Gastroesophageal sphincter (tissue), 4 donors: ENCODE measurements at regions not wholly inside any gene's neighbourhood (a gene's known extent, or its start where the extent isn't known, plus 50 kb on each side); places are given as distances from the start of the nearest gene placed in this dataset.

Experiments used
- ATAC-seq: fragments of 150-250 bp; one replicate; pipeline ENCODE4 v1.9.1; 2016; ENCODE audit warnings: mild to moderate bottlenecking, moderate library complexity
- H3K27ac ChIP-seq, 4 donors: fragments of 200-600 bp; sonication (generic) in 3 of 4; 1 replicate in 3 of 4; 2 replicates in 1 of 4; pipeline ENCODE4 v1.5.1; 2016 to 2019
- H3K27me3 ChIP-seq: fragments of 200-600 bp; sonication (generic); one replicate; pipeline ENCODE4 v1.5.1; 2019
- H3K36me3 ChIP-seq, 2 donors: fragments of 200-600 bp; sonication (generic); one replicate each; pipeline ENCODE4 v1.5.1; 2019; ENCODE audit warnings: control low read depth in 1 of 2
- H3K4me1 ChIP-seq, 3 donors: fragments of 200-600 bp; sonication (generic); 1 replicate in 2 of 3; 2 replicates in 1 of 3; pipeline ENCODE4 v1.5.1; 2016 to 2019; ENCODE audit warnings: control low read depth in 2 of 3
- H3K4me3 ChIP-seq, 2 donors: fragments of 200-600 bp; sonication (generic); one replicate each; pipeline ENCODE4 v1.5.1; 2019; ENCODE audit warnings: mild to moderate bottlenecking in 1 of 2, moderate library complexity in 1 of 2
- H3K9me3 ChIP-seq, 3 donors: fragments of 200-600 bp; sonication (generic); one replicate each; pipeline ENCODE4 v1.5.1; 2017 to 2019; ENCODE audit warnings: control low read depth in 2 of 3
- EP300 ChIP-seq: sonication (generic); formaldehyde crosslinking; IDR thresholded peaks from one replicate; pipeline ENCODE4 v1.6.1; 2017; ENCODE audit warnings: antibody characterized with exemption, mild to moderate bottlenecking
- POLR2A ChIP-seq, 2 donors: fragments of 450-650 bp; IDR thresholded peaks; one replicate each; pipeline ENCODE4 v1.6.1; 2017; ENCODE audit warnings: antibody characterized with exemption in 2 of 2, mild to moderate bottlenecking in 2 of 2, moderate library complexity in 1 of 2
- POLR2AphosphoS5 ChIP-seq: sonication (generic); formaldehyde crosslinking; IDR thresholded peaks from one replicate; pipeline ENCODE4 v1.6.1; 2017; ENCODE audit warnings: antibody characterized with exemption
- WGBS, 2 donors: methylation state at CpG; one replicate each; pipeline ENCODE4 v1.1.5; 2018; ENCODE audit warnings: low coverage in 1 of 2; 5-methylcytosine and 5-hydroxymethylcytosine counted together
- TF ChIP-seq, protein P1 (sequence below), 4 experiments: fragments of 200-600 bp in 2 of 4; fragments of 450-650 bp in 2 of 4; sonication (generic) in 1 of 4; IDR thresholded peaks; one replicate each; pipeline ENCODE4 v1.5.1; 2017 to 2019; ENCODE audit warnings: antibody characterized with exemption in 4 of 4, mild to moderate bottlenecking in 2 of 4, moderate library complexity in 2 of 4

DNA sequence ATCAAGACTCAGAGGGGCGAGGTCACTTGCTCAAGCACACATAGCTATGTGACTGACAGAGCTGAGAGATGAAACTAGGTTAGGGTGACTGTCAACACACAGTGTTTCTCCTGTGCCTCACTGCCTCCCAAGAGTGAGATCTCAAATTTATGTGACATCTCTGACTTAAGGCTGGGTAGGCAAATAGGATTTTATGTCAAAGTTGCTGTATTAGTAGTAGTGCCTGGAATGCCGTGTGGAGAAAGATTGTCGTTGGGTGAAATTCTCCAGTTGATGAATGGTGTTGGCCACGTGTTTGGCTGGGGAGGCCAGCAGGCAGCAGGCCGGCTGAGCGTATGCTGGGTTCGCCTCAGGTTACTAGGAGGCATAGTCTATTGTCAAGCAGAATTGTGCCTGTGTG, 148.3 kb upstream of the BMPER start:
- Histone ChIP-seq H3K27me3 (no peaks in the 10 kb centered on the region), H3K36me3 (no peaks in the 10 kb centered on the region), H3K9me3 (no peaks in the 10 kb centered on the region), H3K4me1 (peaks cover 0 to 18% (median 0%) of the 10 kb centered on the region in 3 donors), H3K27ac (no peak overlapping the region), H3K4me3 (no peak overlapping the region)
- peak; percentile 72 for ATAC-seq
- WGBS, 2 donors = 41 to 42% methylated on average over 6 to 7 of the region's 7 CpGs
- TF ChIP-seq EP300 = no peak
- no peak for TF ChIP-seq POLR2A (IDR thresholded peaks at IDR 0.05)
- TF ChIP-seq POLR2AphosphoS5 = peak; percentile 60
- TF ChIP-seq, protein P1, sequence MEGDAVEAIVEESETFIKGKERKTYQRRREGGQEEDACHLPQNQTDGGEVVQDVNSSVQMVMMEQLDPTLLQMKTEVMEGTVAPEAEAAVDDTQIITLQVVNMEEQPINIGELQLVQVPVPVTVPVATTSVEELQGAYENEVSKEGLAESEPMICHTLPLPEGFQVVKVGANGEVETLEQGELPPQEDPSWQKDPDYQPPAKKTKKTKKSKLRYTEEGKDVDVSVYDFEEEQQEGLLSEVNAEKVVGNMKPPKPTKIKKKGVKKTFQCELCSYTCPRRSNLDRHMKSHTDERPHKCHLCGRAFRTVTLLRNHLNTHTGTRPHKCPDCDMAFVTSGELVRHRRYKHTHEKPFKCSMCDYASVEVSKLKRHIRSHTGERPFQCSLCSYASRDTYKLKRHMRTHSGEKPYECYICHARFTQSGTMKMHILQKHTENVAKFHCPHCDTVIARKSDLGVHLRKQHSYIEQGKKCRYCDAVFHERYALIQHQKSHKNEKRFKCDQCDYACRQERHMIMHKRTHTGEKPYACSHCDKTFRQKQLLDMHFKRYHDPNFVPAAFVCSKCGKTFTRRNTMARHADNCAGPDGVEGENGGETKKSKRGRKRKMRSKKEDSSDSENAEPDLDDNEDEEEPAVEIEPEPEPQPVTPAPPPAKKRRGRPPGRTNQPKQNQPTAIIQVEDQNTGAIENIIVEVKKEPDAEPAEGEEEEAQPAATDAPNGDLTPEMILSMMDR (IDR thresholded peaks at IDR 0.05) = no peak

DNA sequence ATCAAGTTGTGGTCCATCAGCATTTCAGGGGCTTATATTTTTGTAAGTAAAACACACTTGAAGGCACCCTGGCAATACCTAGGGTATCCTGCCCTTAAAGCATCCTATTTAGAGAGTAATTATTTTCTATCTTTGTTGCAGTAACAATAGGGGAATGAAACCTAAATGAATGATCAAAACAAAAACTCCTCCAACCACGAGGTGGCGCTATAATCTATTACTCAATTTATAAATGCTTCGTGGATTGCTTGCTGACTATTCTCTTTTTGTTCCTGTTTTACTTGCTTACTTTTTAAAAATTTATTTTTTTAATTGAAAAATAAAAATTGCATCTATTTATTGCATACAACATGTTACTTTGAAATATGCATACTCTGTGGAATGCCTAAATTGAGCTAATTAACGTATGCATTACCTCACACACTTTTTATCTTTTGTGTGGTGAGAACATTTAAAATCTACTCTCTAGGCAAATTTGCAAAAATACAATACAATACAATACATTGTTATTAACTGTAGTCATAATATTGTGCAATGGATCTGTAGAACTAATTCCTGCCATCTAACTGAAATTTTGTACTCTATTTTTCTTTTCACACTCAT, 147.7 kb upstream of the BMPER start:
- H3K4me3 ChIP-seq = no peak overlapping the region
- peaks cover 0 to 18% (median 0%) of the 10 kb centered on the region in 3 donors for H3K4me1 ChIP-seq
- no peaks in the 10 kb centered on the region for H3K36me3 ChIP-seq
- no peaks in the 10 kb centered on the region for H3K27me3 ChIP-seq
- H3K27ac ChIP-seq = no peak overlapping the region
- ATAC-seq = no peak
- no peaks in the 10 kb centered on the region for H3K9me3 ChIP-seq
- WGBS, 2 donors = 22 to 27% methylated on average over 4 of the region's 4 CpGs
- no peak for TF ChIP-seq EP300
- TF ChIP-seq, protein P1 (IDR thresholded peaks at IDR 0.05) = peak; percentile 62 to 67 (median 62)

DNA sequence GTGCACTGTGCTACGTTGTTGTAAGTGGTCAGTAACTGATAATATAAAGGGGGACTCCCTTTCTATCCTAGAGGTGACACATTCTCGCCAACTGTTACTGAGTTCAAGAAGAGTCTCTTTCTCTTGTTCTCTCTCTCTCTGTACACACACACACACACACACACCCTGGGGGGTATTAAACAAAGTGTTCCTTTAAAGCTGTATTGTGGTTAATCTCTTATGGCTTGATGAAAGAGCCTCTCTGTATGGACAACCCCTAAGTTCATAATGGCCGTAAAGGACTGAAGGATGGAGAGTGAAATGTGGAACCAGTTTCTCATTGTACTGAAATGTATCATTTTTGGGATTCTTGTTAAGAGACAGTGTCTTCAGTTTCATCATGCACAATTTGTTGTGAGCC, 145.2 kb upstream of the BMPER start:
- TF ChIP-seq POLR2A (IDR thresholded peaks at IDR 0.05) (no peak), EP300 (no peak), POLR2AphosphoS5 (no peak)
- TF ChIP-seq, protein P1 (IDR thresholded peaks at IDR 0.05) = no peak
- H3K4me3 ChIP-seq = no peak overlapping the region
- WGBS, 2 donors = 77 to 87% methylated on average over 2 to 3 of the region's 3 CpGs
- no peaks in the 10 kb centered on the region for H3K9me3 ChIP-seq
- H3K4me1 ChIP-seq = peaks cover 0 to 23% (median 5%) of the 10 kb centered on the region in 3 donors
- H3K36me3 ChIP-seq = no peaks in the 10 kb centered on the region
- H3K27me3 ChIP-seq = no peaks in the 10 kb centered on the region
- ATAC-seq = no peak
- no peak overlapping the region for H3K27ac ChIP-seq

DNA sequence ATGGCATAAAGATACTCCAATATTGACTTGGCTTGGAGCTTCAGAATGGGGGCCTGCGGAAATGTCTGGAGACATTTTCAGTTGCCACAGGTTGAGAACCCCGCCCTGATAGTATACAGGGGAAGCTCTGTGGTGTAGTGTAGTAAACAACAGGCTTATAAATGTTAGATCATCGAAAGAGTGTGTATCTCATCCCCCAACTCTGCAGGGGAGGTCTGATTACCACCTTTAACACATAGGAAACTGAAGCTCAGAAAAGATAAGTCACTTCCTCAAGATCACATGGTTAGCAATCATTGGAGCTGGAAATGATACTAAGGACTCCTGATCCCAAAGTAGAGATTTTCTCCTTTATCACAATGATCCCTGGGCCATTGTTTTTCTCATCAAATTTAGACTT, 144.5 kb upstream of the BMPER start:
- ATAC-seq = no peak
- no peak overlapping the region for H3K4me3 ChIP-seq
- TF ChIP-seq POLR2AphosphoS5 (no peak), POLR2A (IDR thresholded peaks at IDR 0.05) (no peak), EP300 (no peak)
- TF ChIP-seq, protein P1 (IDR thresholded peaks at IDR 0.05) = no peak
- no peaks in the 10 kb centered on the region for H3K27me3 ChIP-seq
- no peaks in the 10 kb centered on the region for H3K36me3 ChIP-seq
- H3K4me1 ChIP-seq = peaks cover 0 to 17% (median 5%) of the 10 kb centered on the region in 3 donors
- WGBS, 2 donors = 93 to 100% methylated on average over 1 to 2 of the region's 3 CpGs
- no peak overlapping the region for H3K27ac ChIP-seq
- no peaks in the 10 kb centered on the region for H3K9me3 ChIP-seq

DNA sequence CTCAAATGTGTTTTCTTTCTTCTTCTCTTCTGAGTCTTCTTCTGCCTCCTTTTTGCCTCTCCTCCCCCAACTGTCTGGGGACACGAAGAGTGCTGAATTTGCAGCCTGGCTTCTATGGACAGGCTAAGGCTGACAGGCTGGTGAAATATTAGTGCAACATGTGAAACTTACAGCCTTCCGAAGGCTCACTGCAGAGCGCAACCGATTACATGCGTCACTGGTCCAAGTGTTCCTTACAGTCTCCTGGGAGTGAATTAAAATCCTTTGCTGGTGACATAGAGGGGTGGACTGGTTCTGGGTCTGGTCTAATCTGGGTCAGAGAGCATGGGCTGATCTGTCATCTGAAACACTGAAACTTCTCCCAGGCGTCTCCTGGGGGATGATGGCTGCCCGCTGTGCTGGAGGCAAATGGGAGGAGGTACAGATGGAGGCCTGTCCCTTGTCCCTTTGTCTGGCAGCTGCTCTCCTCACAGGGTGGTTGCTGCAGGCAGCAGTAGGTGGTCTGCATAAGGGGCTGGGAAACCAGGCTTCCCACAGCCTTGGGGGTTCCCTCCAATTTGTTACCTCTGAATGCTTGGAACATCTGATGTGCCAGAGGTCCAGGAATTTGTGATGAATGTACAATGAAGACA, 143.8 kb upstream of the BMPER start:
- H3K27me3 ChIP-seq = no peaks in the 10 kb centered on the region
- ATAC-seq = no peak
- no peak overlapping the region for H3K4me3 ChIP-seq
- TF ChIP-seq POLR2A (IDR thresholded peaks at IDR 0.05) (no peak), POLR2AphosphoS5 (no peak), EP300 (no peak)
- TF ChIP-seq, protein P1 (IDR thresholded peaks at IDR 0.05) = no peak
- 65 to 100% methylated on average over 1 to 5 of the region's 7 CpGs for WGBS, 2 donors
- no peaks in the 10 kb centered on the region for H3K36me3 ChIP-seq
- H3K27ac ChIP-seq = no peak overlapping the region
- peaks cover 0 to 17% (median 5%) of the 10 kb centered on the region in 3 donors for H3K4me1 ChIP-seq
- H3K9me3 ChIP-seq = no peaks in the 10 kb centered on the region
